Natural killer cell treated with Interleukin-12 subunit alpha and Interleukin-12 subunit beta and Interleukin-15 and Interleukin-18, amount 100 ng/mL, for 72 hours (primary cell): ENCODE measurements at regions not wholly inside any gene's neighbourhood (a gene's known extent, or its start where the extent isn't known, plus 50 kb on each side); places are given as distances from the start of the nearest gene placed in this dataset.

Experiments
- ATAC-seq, 2 donors: fragments of 150-1000 bp; cut with Tn5 transposase in 1 of 2; sonication (Bioruptor Pico), chemical (Tn5 transposase) in 1 of 2; 2 replicates each; pipeline ENCODE4 v1.10.0; 2021
- DNase-seq: peaks from one replicate; pipeline ENCODE4 v3.0.0; 2022; ENCODE audit warnings: low spot score
- H3K27ac Mint-ChIP-seq, 2 donors: 1 replicate in 1 of 2; 2 replicates in 1 of 2; pipeline ENCODE4 v1.8.0; 2022; ENCODE audit warnings: mixed read lengths in 2 of 2, mild to moderate bottlenecking in 1 of 2, moderate library complexity in 1 of 2
- H3K27me3 Mint-ChIP-seq, 2 donors: 1 replicate in 1 of 2; 2 replicates in 1 of 2; pipeline ENCODE4 v1.8.0; 2022; ENCODE audit warnings: mixed read lengths in 2 of 2
- H3K36me3 Mint-ChIP-seq: one replicate; pipeline ENCODE4 v1.8.0; 2022; ENCODE audit warnings: mixed read lengths
- H3K4me1 Mint-ChIP-seq, 2 donors: 1 replicate in 1 of 2; 2 replicates in 1 of 2; pipeline ENCODE4 v1.8.0; 2022; ENCODE audit warnings: low read depth in 2 of 2, mixed read lengths in 2 of 2, mild to moderate bottlenecking in 1 of 2
- H3K4me3 Mint-ChIP-seq: one replicate; pipeline ENCODE4 v1.8.0; 2022; ENCODE audit warnings: mixed read lengths
- H3K9me3 Mint-ChIP-seq: 2 replicates; pipeline ENCODE4 v1.8.0; 2022; ENCODE audit warnings: mixed read lengths

DNA sequence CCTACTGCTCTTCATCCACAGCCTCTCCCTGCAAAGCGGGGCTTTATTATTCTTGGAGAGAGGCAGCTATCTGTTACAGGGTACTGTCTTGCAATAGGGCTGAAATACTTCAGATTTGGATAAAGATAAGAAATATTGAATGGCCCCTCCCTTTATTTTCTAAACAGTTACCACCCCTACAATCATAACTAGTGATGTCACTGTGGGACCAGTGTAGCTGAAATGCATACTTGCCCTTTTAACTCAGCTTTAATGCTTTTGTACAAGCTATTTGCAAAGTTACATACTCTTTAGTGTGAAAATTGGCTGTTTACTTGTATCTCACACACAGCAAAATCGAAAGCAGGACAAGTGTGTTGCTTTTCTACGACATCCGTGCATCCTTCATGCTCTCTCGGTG is 261.7 kb upstream of the GATB start:
- no peaks in the 10 kb centered on the region for H3K9me3 Mint-ChIP-seq
- H3K36me3 Mint-ChIP-seq = no peaks in the 10 kb centered on the region
- ATAC-seq (no peak), DNase-seq (no peak)
- peaks cover 0 to 5% of the 10 kb centered on the region in 2 donors for H3K4me1 Mint-ChIP-seq
- H3K27me3 Mint-ChIP-seq = no peaks in the 10 kb centered on the region
- H3K4me3 Mint-ChIP-seq = no peak overlapping the region
- no peak overlapping the region for H3K27ac Mint-ChIP-seq

DNA sequence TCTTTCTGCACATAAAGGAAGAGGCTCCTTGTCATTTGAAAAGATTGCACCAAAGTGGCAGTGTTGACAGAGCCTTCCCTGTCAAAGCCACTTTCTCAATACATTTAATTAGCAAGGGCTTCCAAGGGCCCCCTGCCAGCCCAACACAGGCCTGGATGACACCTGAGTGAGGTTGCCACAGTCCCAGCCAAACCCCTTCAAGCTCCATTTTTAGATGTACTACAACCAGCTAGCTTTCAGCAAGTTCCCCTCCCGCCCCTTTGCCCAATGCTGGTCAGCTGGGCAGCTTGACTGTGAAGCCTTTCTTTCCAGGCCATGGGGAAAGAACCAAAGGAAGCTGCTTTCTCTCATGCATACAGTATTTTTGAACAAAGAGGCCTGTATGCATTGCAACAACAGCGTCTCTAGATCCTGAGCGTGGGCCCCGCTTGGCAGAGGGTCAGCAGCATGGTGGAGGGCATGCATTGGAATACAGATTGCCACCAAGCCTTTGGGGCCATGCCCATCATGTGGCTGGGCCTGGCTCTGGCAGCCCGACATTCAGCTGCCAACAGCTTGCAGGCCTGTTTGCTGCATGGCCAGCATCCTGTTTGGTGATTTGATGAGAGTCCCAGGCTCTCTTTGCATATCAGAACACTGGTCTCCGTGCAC is 261.1 kb upstream of the GATB start:
- H3K27ac Mint-ChIP-seq = no peak overlapping the region
- H3K36me3 Mint-ChIP-seq = no peaks in the 10 kb centered on the region
- H3K4me1 Mint-ChIP-seq = peaks cover 0 to 5% of the 10 kb centered on the region in 2 donors
- DNase-seq (no peak), ATAC-seq (no peak)
- no peaks in the 10 kb centered on the region for H3K9me3 Mint-ChIP-seq
- H3K4me3 Mint-ChIP-seq = no peak overlapping the region
- H3K27me3 Mint-ChIP-seq = no peaks in the 10 kb centered on the region

DNA sequence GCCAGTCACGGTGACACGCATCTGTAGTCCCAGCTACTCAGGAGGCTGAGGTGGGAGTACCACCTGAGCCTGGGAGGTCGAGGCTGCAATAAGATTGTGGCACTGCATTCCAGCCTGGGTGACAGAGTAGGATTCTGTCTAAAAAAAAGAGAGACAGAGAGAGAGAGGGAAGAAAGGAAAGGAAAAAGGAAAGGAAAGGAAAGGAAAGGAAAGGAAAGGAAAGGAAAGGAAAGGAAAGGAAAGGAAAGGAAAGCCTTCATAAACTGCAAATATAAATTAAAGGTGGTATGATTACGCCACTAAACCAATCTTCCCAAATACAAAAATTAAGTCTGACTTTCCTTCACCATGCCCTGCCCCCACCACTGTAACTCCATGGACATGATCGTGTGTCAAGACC is 259.3 kb upstream of the GATB start:
- Mint-ChIP-seq H3K9me3 (no peaks in the 10 kb centered on the region), H3K27me3 (no peaks in the 10 kb centered on the region), H3K36me3 (no peaks in the 10 kb centered on the region), H3K4me3 (no peak overlapping the region), H3K27ac (no peak overlapping the region), H3K4me1 (peaks cover 0 to 1% of the 10 kb centered on the region in 2 donors)
- no peak for DNase-seq
- no peak for ATAC-seq

DNA sequence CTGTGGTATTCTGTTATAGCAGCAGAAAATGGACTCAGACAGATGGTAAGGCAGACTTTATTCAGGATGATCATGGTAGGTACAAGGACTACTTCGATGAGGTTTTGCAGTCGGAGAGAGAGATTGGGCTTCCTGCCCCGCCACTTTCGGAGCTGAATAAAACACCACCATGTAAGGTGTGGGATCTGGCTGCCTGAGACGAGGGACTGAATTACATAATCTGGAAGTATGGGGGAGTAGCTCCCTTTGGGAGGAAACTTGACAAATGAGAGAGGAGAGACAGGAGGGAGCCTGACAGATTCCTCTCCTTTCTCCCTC is 255.5 kb upstream of the GATB start:
- Mint-ChIP-seq H3K4me3 (no peak overlapping the region), H3K9me3 (no peaks in the 10 kb centered on the region), H3K27ac (no peak overlapping the region), H3K27me3 (peaks cover 0 to 2% of the 10 kb centered on the region in 2 donors), H3K4me1 (peaks cover 11 to 15% of the 10 kb centered on the region in 2 donors), H3K36me3 (no peaks in the 10 kb centered on the region)
- ATAC-seq (no peak), DNase-seq (no peak)

DNA sequence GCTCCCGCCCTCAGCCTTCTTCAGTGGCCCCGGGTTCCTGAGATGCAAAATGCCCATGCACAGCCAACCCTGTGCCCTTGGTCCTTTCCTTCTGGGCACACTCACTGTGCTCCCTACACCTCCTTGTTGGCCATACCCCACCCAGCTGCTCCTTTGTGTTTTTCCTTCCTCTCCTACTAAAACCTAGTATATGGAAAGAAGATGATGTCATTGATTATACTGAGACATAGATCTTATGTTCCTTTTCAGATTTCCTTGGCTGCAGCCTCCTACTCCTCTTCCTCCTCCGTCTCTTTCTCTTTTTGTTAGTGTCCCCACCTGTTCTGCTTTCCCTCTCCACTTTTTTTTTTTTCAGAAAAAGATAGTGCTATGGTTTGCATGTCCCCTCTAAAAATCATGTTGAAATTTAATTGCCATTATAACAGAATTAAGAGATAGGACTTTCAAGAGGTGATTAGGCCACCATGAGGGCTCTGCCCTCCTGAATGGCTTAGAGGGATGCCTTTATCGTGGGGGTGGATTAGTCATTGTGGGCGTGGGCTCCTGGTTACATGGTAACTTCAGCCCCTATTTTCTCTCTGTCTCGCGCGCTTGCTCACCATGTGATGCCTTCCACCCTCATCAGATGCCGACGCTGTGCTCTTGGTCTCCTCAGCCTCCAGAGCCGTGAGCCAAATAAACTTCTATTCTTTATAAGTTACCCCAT is 254.9 kb upstream of the GATB start:
- DNase-seq (no peak), ATAC-seq (no peak)
- peak overlapping the region in 1 of 2 donors; percentile 8 for H3K27ac Mint-ChIP-seq
- no peak overlapping the region for H3K4me3 Mint-ChIP-seq
- no peaks in the 10 kb centered on the region for H3K9me3 Mint-ChIP-seq
- peaks cover 11 to 15% of the 10 kb centered on the region in 2 donors for H3K4me1 Mint-ChIP-seq
- H3K27me3 Mint-ChIP-seq = peaks cover 3% of the 10 kb centered on the region in 2 donors
- H3K36me3 Mint-ChIP-seq = no peaks in the 10 kb centered on the region

DNA sequence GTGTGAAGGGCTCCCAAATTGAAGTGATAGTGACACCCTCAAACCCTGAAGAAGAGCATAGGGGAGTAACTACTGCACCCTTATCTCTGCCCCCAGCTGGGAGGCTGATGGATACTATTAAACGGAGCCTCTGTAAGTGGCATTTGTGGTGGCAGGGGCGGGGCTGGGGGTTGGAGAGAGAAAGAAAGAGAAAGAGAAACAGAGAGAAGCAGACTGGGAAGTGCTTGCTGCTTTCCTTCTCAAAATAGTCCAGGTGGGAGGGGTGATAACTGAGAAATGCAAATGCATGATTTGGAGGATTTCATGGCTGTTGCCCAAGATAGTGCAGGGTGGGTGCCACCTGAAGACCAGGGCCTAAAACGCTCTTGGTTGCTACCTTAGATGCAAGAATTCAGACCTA is 253.5 kb upstream of the GATB start:
- Mint-ChIP-seq H3K36me3 (no peaks in the 10 kb centered on the region), H3K4me3 (no peak overlapping the region), H3K27ac (peak overlapping the region in 1 of 2 donors; percentile 62), H3K9me3 (no peaks in the 10 kb centered on the region), H3K4me1 (peaks cover 11 to 15% of the 10 kb centered on the region in 2 donors), H3K27me3 (peaks cover 5 to 8% of the 10 kb centered on the region in 2 donors)
- ATAC-seq (peak; percentile 63 to 82), DNase-seq (no peak)

DNA sequence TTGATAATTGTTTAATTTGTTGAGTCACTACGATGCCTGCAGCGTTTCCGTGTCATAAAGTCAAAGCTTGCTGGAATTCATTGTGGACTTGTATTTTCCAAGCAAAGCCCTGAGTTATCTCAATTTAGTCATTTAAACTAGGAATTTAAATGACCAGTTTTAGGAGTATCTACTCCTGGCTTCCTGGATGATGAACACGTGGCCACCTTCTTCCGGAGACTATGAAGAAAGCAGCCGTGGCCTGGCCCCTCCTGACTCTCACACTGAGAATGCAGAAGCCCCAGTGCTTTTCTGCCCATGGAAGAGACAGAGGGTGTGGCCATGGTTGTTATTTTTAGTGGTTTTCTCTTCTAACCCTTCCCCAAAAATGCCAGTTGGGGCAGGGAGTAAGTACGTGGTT is 250.7 kb upstream of the GATB start:
- Mint-ChIP-seq H3K27ac (no peak overlapping the region), H3K27me3 (peaks cover 11 to 13% of the 10 kb centered on the region in 2 donors), H3K9me3 (no peaks in the 10 kb centered on the region), H3K4me1 (peaks cover 11 to 15% of the 10 kb centered on the region in 2 donors), H3K36me3 (no peaks in the 10 kb centered on the region), H3K4me3 (no peak overlapping the region)
- DNase-seq (no peak), ATAC-seq (no peak)

DNA sequence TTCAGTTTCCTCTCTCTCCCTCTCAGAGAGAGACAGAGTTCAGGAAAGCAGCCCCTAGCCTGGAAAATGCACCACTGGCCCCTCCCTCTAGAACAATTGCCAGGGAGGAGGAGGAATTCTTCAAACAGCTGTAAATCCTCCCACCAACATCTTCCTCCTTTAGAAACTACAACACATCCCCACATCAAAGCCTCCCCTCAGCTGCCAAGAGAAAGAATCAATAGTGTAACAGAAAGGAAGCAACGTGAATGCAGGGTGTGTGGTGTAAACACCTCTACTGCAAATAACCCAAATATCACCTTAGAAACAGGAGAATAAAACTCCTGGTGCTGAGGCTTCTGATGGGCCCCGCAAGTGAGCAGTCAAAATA is 249.9 kb upstream of the GATB start:
- Mint-ChIP-seq H3K36me3 (no peaks in the 10 kb centered on the region), H3K4me3 (no peak overlapping the region), H3K27ac (no peak overlapping the region), H3K4me1 (peaks cover 11 to 15% of the 10 kb centered on the region in 2 donors), H3K27me3 (peaks cover 13 to 16% of the 10 kb centered on the region in 2 donors), H3K9me3 (no peaks in the 10 kb centered on the region)
- no peak for DNase-seq
- no peak for ATAC-seq

DNA sequence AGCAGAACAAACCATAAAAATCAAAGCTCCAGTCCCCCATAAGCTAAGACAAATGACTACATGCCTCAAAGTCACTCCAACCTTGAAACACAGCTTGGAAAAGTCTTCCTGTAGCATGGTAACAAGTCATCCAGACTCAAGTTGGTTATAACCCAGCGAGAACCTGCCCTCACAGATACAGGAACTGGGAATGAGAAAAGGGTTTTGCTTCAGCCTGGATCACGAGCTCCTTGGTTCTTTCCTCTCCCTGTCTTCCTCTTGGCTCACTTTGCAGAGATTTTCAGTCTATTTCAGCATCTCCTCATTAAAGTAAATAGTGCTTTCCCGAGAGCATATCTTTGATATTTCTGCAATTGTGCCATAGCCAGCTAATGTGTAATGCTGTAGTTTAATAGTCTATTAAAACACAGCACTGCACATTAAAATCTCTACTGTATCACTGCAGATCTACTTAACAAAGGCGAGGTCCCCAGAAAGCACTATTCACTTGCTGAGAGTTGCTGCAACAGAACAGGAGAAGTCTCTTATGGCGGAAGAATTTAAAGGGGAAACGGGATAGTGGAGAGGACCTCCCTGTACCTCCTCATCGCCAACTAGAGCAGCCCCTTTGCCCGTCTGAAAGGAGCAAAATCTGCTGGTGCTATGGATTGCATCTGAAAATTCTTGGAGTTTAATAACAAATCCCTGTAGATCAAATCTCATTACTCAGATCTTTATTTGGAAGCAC is 249.3 kb upstream of the GATB start:
- no peak overlapping the region for H3K27ac Mint-ChIP-seq
- peaks cover 11 to 15% of the 10 kb centered on the region in 2 donors for H3K4me1 Mint-ChIP-seq
- H3K9me3 Mint-ChIP-seq = no peaks in the 10 kb centered on the region
- no peak overlapping the region for H3K4me3 Mint-ChIP-seq
- ATAC-seq = no peak
- H3K36me3 Mint-ChIP-seq = no peaks in the 10 kb centered on the region
- peaks cover 13 to 16% of the 10 kb centered on the region in 2 donors for H3K27me3 Mint-ChIP-seq
- no peak for DNase-seq

DNA sequence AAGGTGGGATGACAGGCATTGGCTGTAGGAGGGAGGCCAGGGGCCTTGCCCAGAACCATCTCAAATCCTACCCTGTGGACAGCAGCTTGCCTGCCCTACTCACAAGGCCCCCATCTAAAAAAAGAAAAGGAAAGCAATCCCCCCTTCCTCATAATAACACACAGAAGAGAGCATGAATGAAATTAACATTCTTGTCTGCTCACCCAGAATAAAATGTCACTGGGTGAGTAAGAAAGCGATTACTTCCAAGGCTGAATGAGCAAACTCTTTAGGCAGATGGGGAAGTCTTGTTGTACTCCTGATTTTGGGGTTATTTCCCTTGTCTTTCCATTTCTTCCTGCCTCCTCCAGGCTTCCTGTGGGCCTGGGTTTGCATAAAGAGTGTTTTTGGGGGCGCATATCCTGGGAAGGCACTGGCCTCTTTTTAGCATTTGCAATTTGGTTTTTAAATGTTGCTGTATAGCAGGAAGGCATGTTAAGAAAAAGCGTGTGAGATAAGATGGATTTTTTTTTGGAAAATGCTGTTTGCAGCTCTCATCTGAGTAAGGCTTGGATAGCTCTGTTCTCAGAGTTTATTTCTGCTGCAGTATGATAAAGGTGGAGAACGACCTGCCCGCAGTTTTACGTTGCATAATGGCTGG is 248.3 kb upstream of the GATB start:
- Mint-ChIP-seq H3K36me3 (no peaks in the 10 kb centered on the region), H3K4me3 (no peak overlapping the region), H3K27ac (no peak overlapping the region), H3K27me3 (peaks cover 19 to 21% of the 10 kb centered on the region in 2 donors), H3K4me1 (peaks cover 5 to 8% of the 10 kb centered on the region in 2 donors), H3K9me3 (no peaks in the 10 kb centered on the region)
- ATAC-seq (no peak), DNase-seq (no peak)

DNA sequence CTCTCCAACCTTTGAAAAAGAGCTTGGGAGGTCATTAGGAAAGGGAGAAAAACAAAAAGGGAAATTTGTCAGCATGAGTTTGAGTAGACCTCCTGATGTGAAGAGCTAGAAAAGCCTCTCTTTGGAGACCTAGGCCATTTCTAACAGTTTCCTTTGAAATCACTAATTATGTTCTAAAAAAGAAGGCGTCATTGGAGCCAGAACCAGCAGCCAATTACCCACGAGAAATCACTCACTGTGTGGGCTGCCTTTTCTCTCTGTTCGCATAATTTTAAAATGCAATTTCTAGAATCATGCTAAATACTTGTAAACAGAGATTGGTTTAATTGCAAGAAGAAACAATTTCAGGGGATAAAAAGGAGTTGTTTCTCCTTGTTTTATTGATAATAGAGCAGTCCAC is 246.3 kb upstream of the GATB start:
- no peak overlapping the region for H3K4me3 Mint-ChIP-seq
- H3K4me1 Mint-ChIP-seq = no peaks in the 10 kb centered on the region
- DNase-seq (no peak), ATAC-seq (no peak)
- no peaks in the 10 kb centered on the region for H3K36me3 Mint-ChIP-seq
- no peaks in the 10 kb centered on the region for H3K9me3 Mint-ChIP-seq
- H3K27me3 Mint-ChIP-seq = peaks cover 21 to 30% of the 10 kb centered on the region in 2 donors
- no peak overlapping the region for H3K27ac Mint-ChIP-seq

DNA sequence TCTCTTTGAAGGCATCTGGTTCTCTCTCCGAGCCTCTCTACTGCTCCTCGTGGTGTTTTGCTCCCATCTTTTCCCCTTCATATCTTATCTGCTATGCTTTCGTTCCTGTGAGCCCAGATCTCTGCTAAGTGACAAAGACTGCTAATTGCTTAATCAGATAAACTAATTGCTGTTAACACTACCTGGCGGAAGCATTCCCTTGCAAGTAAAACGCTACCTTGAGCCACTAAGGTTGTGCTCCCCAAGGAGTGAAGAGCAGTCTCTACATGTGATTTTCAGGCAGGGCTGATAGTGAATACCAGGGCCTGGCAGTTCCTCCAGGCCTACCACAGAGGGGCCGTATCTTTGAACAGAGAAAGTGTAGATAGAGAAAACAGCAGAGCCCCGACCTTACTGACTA is 244.0 kb upstream of the GATB start:
- peaks cover 3% of the 10 kb centered on the region for H3K9me3 Mint-ChIP-seq
- no peaks in the 10 kb centered on the region for H3K36me3 Mint-ChIP-seq
- H3K4me1 Mint-ChIP-seq = no peaks in the 10 kb centered on the region
- H3K4me3 Mint-ChIP-seq = no peak overlapping the region
- DNase-seq (no peak), ATAC-seq (no peak)
- H3K27ac Mint-ChIP-seq = no peak overlapping the region
- H3K27me3 Mint-ChIP-seq = peaks cover 12 to 24% of the 10 kb centered on the region in 2 donors

DNA sequence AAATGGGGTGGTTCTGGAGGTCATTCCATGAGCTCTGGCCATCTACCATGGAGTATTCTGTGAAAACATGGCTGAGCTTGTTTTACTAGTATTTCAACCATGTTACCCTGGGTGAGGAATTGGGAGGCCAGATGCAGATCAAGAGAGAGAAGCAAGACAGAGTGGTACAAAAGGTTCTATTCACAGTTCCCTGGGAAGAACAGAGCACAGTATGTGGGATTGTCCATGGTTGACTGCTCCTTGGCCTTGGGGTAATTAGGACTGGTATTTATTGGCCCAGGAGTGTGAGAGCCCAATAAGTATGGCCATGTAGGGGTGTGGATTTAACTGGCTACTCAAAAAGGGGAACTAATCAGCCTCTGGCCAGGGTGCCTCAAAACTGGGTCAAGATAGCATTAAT is 239.7 kb upstream of the GATB start:
- Mint-ChIP-seq H3K4me1 (no peaks in the 10 kb centered on the region), H3K36me3 (no peaks in the 10 kb centered on the region), H3K27ac (no peak overlapping the region), H3K27me3 (peaks cover 5 to 17% of the 10 kb centered on the region in 2 donors), H3K4me3 (no peak overlapping the region), H3K9me3 (peaks cover 3% of the 10 kb centered on the region)
- DNase-seq = no peak
- ATAC-seq = no peak

DNA sequence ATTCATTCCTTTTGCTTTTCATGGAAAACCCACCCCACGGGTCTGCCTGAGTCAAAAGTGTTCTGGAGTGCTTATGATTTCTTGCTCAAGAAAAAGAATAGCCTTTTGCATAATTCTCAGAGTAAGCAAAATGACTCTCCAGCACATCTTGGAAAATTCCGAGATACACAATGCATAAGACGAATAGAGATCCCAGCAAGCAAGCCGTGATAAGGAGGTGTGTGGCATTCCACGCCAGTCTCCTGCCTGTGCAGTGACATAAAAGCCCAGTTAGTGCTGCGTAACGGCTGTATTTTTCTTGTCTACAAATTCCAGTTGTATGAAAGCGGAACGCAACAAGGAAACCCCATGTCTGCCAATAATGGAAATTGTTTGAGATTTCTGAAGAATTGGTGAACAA is 237.9 kb upstream of the GATB start:
- Mint-ChIP-seq H3K4me1 (peaks cover 4% of the 10 kb centered on the region in 2 donors), H3K27ac (no peak overlapping the region), H3K27me3 (peaks cover 0 to 5% of the 10 kb centered on the region in 2 donors), H3K36me3 (no peaks in the 10 kb centered on the region), H3K4me3 (no peak overlapping the region), H3K9me3 (peaks cover 3% of the 10 kb centered on the region)
- ATAC-seq = no peak
- DNase-seq = no peak
